ENCODE measurements at regions not wholly inside any gene's neighbourhood (a gene's known extent, or its start where the extent isn't known, plus 50 kb on each side); places are given as distances from the start of the nearest gene placed in this dataset.

DNA sequence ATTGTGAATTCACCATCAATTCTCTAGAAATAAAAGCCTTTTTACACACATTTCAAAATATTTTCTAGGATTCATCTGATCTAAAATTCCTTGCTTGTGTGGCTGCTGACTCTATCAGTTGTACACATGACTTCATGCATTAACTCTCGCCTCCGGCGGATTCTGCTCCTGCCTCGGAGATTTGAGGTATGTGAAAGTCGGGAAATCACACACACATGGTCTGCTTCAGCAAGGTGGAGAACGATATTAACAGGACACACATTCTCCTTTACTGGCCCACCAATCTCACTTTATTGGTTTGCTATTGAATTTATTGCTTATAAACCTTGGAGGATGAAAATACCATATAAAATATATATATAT is 855.7 kb downstream of the SLITRK5 start:
- H3K4me3 ChIP-seq: no peak overlapping the region
- H3K27me3 ChIP-seq: no peaks in the 10 kb centered on the region
- peaks cover 0 to 17% (median 0%) of the 10 kb centered on the region in 11 donors for H3K9me3 ChIP-seq
- ATAC-seq: no peak
- no peak for DNase-seq
- H3K36me3 ChIP-seq: no peaks in the 10 kb centered on the region
- intact Hi-C loops (cut with DNase I): no loop called here
- H3K4me1 ChIP-seq: no peaks in the 10 kb centered on the region
- no peak overlapping the region for H3K27ac ChIP-seq
- 71% methylated on average over 6 of the region's 6 CpGs for WGBS, 2 donors
- TF ChIP-seq, protein P1, sequence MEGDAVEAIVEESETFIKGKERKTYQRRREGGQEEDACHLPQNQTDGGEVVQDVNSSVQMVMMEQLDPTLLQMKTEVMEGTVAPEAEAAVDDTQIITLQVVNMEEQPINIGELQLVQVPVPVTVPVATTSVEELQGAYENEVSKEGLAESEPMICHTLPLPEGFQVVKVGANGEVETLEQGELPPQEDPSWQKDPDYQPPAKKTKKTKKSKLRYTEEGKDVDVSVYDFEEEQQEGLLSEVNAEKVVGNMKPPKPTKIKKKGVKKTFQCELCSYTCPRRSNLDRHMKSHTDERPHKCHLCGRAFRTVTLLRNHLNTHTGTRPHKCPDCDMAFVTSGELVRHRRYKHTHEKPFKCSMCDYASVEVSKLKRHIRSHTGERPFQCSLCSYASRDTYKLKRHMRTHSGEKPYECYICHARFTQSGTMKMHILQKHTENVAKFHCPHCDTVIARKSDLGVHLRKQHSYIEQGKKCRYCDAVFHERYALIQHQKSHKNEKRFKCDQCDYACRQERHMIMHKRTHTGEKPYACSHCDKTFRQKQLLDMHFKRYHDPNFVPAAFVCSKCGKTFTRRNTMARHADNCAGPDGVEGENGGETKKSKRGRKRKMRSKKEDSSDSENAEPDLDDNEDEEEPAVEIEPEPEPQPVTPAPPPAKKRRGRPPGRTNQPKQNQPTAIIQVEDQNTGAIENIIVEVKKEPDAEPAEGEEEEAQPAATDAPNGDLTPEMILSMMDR (IDR thresholded peaks at IDR 0.05): no peak

DNA sequence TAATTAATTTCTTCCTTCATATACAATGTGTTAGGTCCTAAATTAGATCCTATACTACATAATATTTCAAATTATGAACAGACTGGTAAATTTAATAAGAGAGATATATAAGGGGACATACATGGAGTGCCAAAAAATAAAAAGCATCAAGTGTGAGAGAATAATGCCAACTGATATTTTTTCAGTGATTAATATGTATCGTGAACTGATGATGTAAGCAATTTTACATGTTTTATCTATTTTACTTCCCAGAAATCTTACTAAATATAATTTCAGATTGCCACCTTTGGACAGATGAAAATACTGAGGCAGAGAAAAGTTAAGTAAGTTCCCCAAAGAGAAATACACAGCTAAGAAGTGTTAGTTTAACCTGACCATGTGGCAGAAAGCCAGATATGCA is 870.8 kb downstream of the SLITRK5 start:
- DNase-seq: no peak
- WGBS, 2 donors: 82 to 96% methylated on average over 1 of the region's 1 CpG
- intact Hi-C loops (cut with DNase I): no loop called here
- TF ChIP-seq, protein P1 (IDR thresholded peaks at IDR 0.05): no peak
- Histone ChIP-seq H3K36me3 (no peaks in the 10 kb centered on the region), H3K9me3 (no peaks in the 10 kb centered on the region), H3K27me3 (no peaks in the 10 kb centered on the region), H3K4me1 (no peaks in the 10 kb centered on the region), H3K4me3 (no peak overlapping the region), H3K27ac (no peak overlapping the region)
- ATAC-seq: no peak

DNA sequence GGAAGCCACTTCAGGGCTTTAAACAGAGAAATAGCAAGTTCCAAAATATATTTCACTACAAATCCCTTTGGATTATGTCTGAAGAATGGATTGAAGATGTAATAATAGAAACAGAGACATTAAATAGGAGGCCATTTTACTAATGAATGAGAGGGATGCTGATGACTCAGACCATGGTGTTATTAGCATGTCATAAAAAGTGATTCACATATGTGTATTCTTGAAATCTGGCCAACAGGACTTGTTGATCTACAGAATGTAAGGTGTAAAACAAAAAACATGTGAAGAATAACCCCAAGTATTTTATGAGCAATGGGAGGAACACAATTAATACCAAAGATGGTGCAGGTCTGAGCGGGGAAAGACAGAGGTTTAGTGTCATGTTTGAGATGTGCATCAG is 873.7 kb downstream of the SLITRK5 start:
- 42 to 97% methylated on average over 1 of the region's 1 CpG for WGBS, 2 donors
- no peak overlapping the region for H3K27ac ChIP-seq
- no peaks in the 10 kb centered on the region for H3K36me3 ChIP-seq
- H3K4me1 ChIP-seq: no peaks in the 10 kb centered on the region
- DNase-seq: no peak
- no peaks in the 10 kb centered on the region for H3K27me3 ChIP-seq
- intact Hi-C loops (cut with DNase I): no loop called here
- TF ChIP-seq, protein P1 (IDR thresholded peaks at IDR 0.05): no peak
- no peak for ATAC-seq
- no peak overlapping the region for H3K4me3 ChIP-seq
- no peaks in the 10 kb centered on the region for H3K9me3 ChIP-seq

DNA sequence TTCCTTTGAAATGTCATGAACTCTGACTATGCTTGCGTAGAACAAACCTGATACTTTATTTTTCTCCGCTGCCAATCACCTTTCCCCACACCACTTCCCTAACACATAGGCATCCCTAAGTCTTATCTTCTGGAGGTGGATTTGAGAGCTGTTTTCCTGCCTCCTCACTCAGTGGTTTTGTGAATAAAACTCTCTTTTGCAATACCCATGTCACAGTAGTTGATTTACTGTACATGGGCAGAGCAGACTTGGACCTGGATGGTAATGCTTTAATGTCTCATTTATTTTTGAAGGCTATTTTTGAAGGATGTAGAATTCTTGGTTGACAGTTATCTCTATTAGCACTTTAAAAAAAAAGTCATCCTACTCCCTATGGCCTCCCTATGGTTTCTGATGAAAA is 881.8 kb downstream of the SLITRK5 start:
- peaks cover 0 to 5% (median 0%) of the 10 kb centered on the region in 11 donors for H3K9me3 ChIP-seq
- no peaks in the 10 kb centered on the region for H3K27me3 ChIP-seq
- 95 to 96% methylated on average over 2 of the region's 2 CpGs for WGBS, 2 donors
- H3K4me3 ChIP-seq: no peak overlapping the region
- TF ChIP-seq, protein P1 (IDR thresholded peaks at IDR 0.05): no peak
- no peaks in the 10 kb centered on the region for H3K36me3 ChIP-seq
- DNase-seq: no peak
- intact Hi-C loops (cut with DNase I): no loop called here
- H3K27ac ChIP-seq: no peak overlapping the region
- no peaks in the 10 kb centered on the region for H3K4me1 ChIP-seq
- ATAC-seq: no peak

DNA sequence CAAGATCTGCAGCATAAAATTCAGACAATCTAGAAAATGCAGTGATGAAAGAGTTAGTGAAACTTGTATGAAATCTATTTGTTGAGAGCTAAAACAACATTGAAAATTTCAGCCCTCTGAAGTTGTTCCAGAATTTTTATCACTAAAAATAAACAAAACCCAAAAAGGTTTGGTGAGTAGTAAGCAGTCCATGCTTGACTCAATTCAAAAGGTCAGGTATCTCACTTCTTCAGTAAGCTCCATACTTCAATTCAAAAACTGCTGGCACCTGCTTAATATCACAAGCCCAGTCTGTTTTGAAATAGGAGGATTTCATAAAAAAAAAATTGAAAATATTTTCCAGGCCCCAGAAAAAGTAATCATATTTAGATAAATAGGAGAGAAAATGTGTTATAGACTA is 894.4 kb downstream of the SLITRK5 start:
- TF ChIP-seq, protein P1 (IDR thresholded peaks at IDR 0.05): no peak
- H3K36me3 ChIP-seq: no peaks in the 10 kb centered on the region
- ATAC-seq (no peak), DNase-seq (no peak)
- H3K4me1 ChIP-seq: no peaks in the 10 kb centered on the region
- H3K27me3 ChIP-seq: no peaks in the 10 kb centered on the region
- H3K9me3 ChIP-seq: peaks cover 0 to 5% (median 0%) of the 10 kb centered on the region in 11 donors
- no peak overlapping the region for H3K27ac ChIP-seq
- H3K4me3 ChIP-seq: no peak overlapping the region
- intact Hi-C loops (cut with DNase I): no loop called here

Data from heart right ventricle (tissue), 16 donors.